Putamen (tissue), 1 donor: ENCODE measurements at regions not wholly inside any gene's neighbourhood (a gene's known extent, or its start where the extent isn't known, plus 50 kb on each side); places are given as distances from the start of the nearest gene placed in this dataset.

Experiments used
- DNase-seq: peaks from one replicate; pipeline ENCODE4 v3.0.0-alpha.2; 2016; ENCODE audit warnings: low spot score

- no peak for DNase-seq
Observed at GRCh38 chr7:17130281-17131059, 168.0 kb upstream of the AHR start.

- no peak for DNase-seq
Observed at GRCh38 chr7:17131060-17131345, 167.4 kb upstream of the AHR start.

- DNase-seq = no peak
Observed at GRCh38 chr7:17131983-17132655, 166.3 kb upstream of the AHR start.

- DNase-seq = no peak
Observed at GRCh38 chr7:17132726-17133125, 165.7 kb upstream of the AHR start.

- no peak for DNase-seq
Observed at GRCh38 chr7:17133977-17134376, 164.5 kb upstream of the AHR start.

GRCh38 chr7:17134786-17135185 is 163.7 kb upstream of the AHR start:
- no peak for DNase-seq

- no peak for DNase-seq
Observed at GRCh38 chr7:17136126-17136525, 162.3 kb upstream of the AHR start.

- DNase-seq = no peak
Observed at GRCh38 chr7:17139081-17139480, 159.4 kb upstream of the AHR start.

GRCh38 chr7:17140406-17140805 is 158.0 kb upstream of the AHR start:
- no peak for DNase-seq

- no peak for DNase-seq
Observed at GRCh38 chr7:17142831-17143541, 155.5 kb upstream of the AHR start.

GRCh38 chr7:17144322-17144721 is 154.1 kb upstream of the AHR start:
- no peak for DNase-seq

- no peak for DNase-seq
Observed at GRCh38 chr7:17146621-17147020, 151.8 kb upstream of the AHR start.

- DNase-seq = no peak
Observed at GRCh38 chr7:17147409-17147808, 151.0 kb upstream of the AHR start.

- no peak for DNase-seq
Observed at GRCh38 chr7:17150018-17150417, 148.4 kb upstream of the AHR start.

GRCh38 chr7:17152721-17153120 is 145.7 kb upstream of the AHR start:
- no peak for DNase-seq

GRCh38 chr7:17153536-17153935 is 144.9 kb upstream of the AHR start:
- DNase-seq = no peak

GRCh38 chr7:17155529-17155928 is 142.9 kb upstream of the AHR start:
- DNase-seq = no peak

- no peak for DNase-seq
Observed at GRCh38 chr7:17158261-17158660, 140.2 kb upstream of the AHR start.

GRCh38 chr7:17159500-17160037 is 138.9 kb upstream of the AHR start:
- no peak for DNase-seq

- DNase-seq = no peak
Observed at GRCh38 chr7:17166824-17167379, 131.6 kb upstream of the AHR start.

GRCh38 chr7:17168416-17168815 is 130.0 kb upstream of the AHR start:
- DNase-seq = no peak

- DNase-seq = no peak
Observed at GRCh38 chr7:17171427-17171826, 127.0 kb upstream of the AHR start.
